Hepatocyte (in vitro differentiated cells): ENCODE measurements at regions not wholly inside any gene's neighbourhood (a gene's known extent, or its start where the extent isn't known, plus 50 kb on each side); places are given as distances from the start of the nearest gene placed in this dataset.
A peak's percentile ranks its signal among the peaks of the same experiment; 100 is the strongest.
"Not testable (repeated sequence)": the region's sequence is repeated elsewhere in the genome, so short reads cannot be mapped to it uniquely, and the experiment has no call there.

ENCODE experiments used
- DNase-seq: peaks from one replicate; pipeline ENCODE4 v3.0.0-alpha.2; 2016; ENCODE audit warnings: low spot score
- H2AFZ ChIP-seq: fragments of 200-600 bp; sonication (generic); 2 replicates; pipeline ENCODE4 v1.6.0; 2016; ENCODE audit warnings: antibody characterized with exemption, mild to moderate bottlenecking
- H3K27ac ChIP-seq: fragments of 200-600 bp; sonication (generic); 2 replicates; pipeline ENCODE4 v1.5.1; 2016; ENCODE audit warnings: mild to moderate bottlenecking
- H3K27me3 ChIP-seq: fragments of 200-600 bp; sonication (generic); 2 replicates; pipeline ENCODE4 v1.6.1; 2016
- H3K36me3 ChIP-seq: fragments of 200-600 bp; sonication (generic); replicated peaks from 2 replicates; pipeline ENCODE4 v1.5.1; 2016; ENCODE audit warnings: low read depth; ENCODE audit not compliant: insufficient read depth
- H3K4me1 ChIP-seq: fragments of 200-600 bp; sonication (generic); 2 replicates; pipeline ENCODE4 v1.5.1; 2016; ENCODE audit warnings: mild to moderate bottlenecking, moderate library complexity; ENCODE audit not compliant: insufficient read depth
- H3K4me2 ChIP-seq: fragments of 200-600 bp; sonication (generic); 2 replicates; pipeline ENCODE4 v1.6.0; 2016
- H3K4me3 ChIP-seq: fragments of 200-600 bp; sonication (generic); 2 replicates; pipeline ENCODE4 v1.5.1; 2016; ENCODE audit warnings: mild to moderate bottlenecking
- H3K79me2 ChIP-seq: fragments of 200-600 bp; sonication (generic); 2 replicates; pipeline ENCODE4 v1.6.0; 2017; ENCODE audit warnings: mild to moderate bottlenecking
- H3K9me2 ChIP-seq: fragments of 200-600 bp; sonication (generic); replicated peaks from 2 replicates; pipeline ENCODE4 v1.6.0; 2017; ENCODE audit warnings: mild to moderate bottlenecking; ENCODE audit not compliant: insufficient read depth
- H3K9me3 ChIP-seq: fragments of 200-600 bp; sonication (generic); 2 replicates; pipeline ENCODE4 v1.5.1; 2016; ENCODE audit warnings: low read depth, mild to moderate bottlenecking
- H4K20me1 ChIP-seq: fragments of 200-600 bp; sonication (generic); 2 replicates; pipeline ENCODE4 v1.6.0; 2016; ENCODE audit warnings: mild to moderate bottlenecking; ENCODE audit not compliant: insufficient read depth, poor library complexity, severe bottlenecking
- EZH2 ChIP-seq: fragments of 200-600 bp; sonication (generic); IDR thresholded peaks from 2 replicates; pipeline ENCODE4 v1.6.1; 2016; ENCODE audit warnings: antibody characterized with exemption, mild to moderate bottlenecking, borderline replicate concordance
- EZH2phosphoT487 ChIP-seq: fragments of 200-600 bp; sonication (generic); IDR thresholded peaks from one replicate; pipeline ENCODE4 v1.6.1; 2018; ENCODE audit warnings: antibody characterized with exemption, mild to moderate bottlenecking, low read depth, moderate library complexity; ENCODE audit not compliant: unreplicated experiment, severe bottlenecking
- WGBS: methylation state at CpG from one replicate; pipeline ENCODE4 v1.1.6; 2016; ENCODE audit warnings: low lambda C conversion rate; ENCODE audit errors: missing lambda C conversion rate; 5-methylcytosine and 5-hydroxymethylcytosine counted together
- TF ChIP-seq, protein P1 (sequence below): fragments of 200-600 bp; sonication (generic); IDR thresholded peaks from 2 replicates; pipeline ENCODE4 v1.5.1; 2016; ENCODE audit warnings: antibody characterized with exemption, mild to moderate bottlenecking; ENCODE audit not compliant: poor library complexity

- Histone ChIP-seq H2AFZ (no peak overlapping the region), H3K9me3 (no peaks in the 10 kb centered on the region), H3K79me2 (no peaks in the 10 kb centered on the region), H3K27me3 (no peaks in the 10 kb centered on the region), H3K4me3 (no peak overlapping the region), H3K9me2 (no peaks in the 10 kb centered on the region), H3K4me1 (peaks cover 9% of the 10 kb centered on the region), H3K36me3 (no peaks in the 10 kb centered on the region), H3K27ac (peak overlapping the region; percentile 54), H3K4me2 (peak overlapping the region; percentile 52), H4K20me1 (no peaks in the 10 kb centered on the region)
- 75% methylated on average over 2 of the region's 2 CpGs for WGBS
- no peak for TF ChIP-seq EZH2phosphoT487
- TF ChIP-seq, protein P1, sequence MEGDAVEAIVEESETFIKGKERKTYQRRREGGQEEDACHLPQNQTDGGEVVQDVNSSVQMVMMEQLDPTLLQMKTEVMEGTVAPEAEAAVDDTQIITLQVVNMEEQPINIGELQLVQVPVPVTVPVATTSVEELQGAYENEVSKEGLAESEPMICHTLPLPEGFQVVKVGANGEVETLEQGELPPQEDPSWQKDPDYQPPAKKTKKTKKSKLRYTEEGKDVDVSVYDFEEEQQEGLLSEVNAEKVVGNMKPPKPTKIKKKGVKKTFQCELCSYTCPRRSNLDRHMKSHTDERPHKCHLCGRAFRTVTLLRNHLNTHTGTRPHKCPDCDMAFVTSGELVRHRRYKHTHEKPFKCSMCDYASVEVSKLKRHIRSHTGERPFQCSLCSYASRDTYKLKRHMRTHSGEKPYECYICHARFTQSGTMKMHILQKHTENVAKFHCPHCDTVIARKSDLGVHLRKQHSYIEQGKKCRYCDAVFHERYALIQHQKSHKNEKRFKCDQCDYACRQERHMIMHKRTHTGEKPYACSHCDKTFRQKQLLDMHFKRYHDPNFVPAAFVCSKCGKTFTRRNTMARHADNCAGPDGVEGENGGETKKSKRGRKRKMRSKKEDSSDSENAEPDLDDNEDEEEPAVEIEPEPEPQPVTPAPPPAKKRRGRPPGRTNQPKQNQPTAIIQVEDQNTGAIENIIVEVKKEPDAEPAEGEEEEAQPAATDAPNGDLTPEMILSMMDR, result no peak
- TF ChIP-seq EZH2, result no peak
- DNase-seq, result no peak
These were observed 139.4 kb upstream of the PHYHIPL start for GRCh38 chr10:59037018-59037389.

DNA sequence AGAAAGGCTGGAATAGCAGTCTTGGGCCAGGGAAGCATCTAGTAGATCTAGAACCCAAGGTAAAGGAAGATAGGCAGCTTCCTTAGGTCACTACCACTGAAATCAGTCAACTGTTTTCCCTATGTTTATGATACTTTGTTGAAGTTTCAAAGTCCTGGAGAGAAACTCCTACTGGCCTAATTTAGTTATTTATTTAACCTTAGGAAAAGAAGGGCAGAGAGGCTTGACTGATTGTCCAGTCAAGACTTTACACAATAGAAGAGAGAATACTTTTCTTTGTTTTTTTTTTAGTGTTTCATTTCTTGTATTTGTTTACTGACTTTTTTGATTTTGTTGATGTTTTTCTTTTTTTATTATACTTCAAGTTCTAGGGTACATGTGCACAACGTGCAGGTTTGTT lies 138.9 kb upstream of the PHYHIPL start:
- DNase-seq, result no peak
- TF ChIP-seq EZH2, result no peak
- no peak for TF ChIP-seq EZH2phosphoT487
- TF ChIP-seq, protein P1, result no peak
- H3K4me3 ChIP-seq, result no peak overlapping the region
- peak overlapping the region; percentile 54 for H3K27ac ChIP-seq
- H4K20me1 ChIP-seq, result no peaks in the 10 kb centered on the region
- peaks cover 9% of the 10 kb centered on the region for H3K4me1 ChIP-seq
- 82% methylated on average over 1 of the region's 1 CpG for WGBS
- no peak overlapping the region for H3K4me2 ChIP-seq
- H3K9me2 ChIP-seq, result no peaks in the 10 kb centered on the region
- H3K79me2 ChIP-seq, result no peaks in the 10 kb centered on the region
- no peaks in the 10 kb centered on the region for H3K9me3 ChIP-seq
- H3K36me3 ChIP-seq, result no peaks in the 10 kb centered on the region
- no peak overlapping the region for H2AFZ ChIP-seq
- no peaks in the 10 kb centered on the region for H3K27me3 ChIP-seq

- H3K79me2 ChIP-seq, H3K4me1 ChIP-seq, H3K9me3 ChIP-seq, H3K4me3 ChIP-seq, H2AFZ ChIP-seq, H3K9me2 ChIP-seq, H3K36me3 ChIP-seq, H3K27me3 ChIP-seq, H3K4me2 ChIP-seq, H3K27ac ChIP-seq, H4K20me1 ChIP-seq, DNase-seq: not testable (repeated sequence)
- WGBS, result 60% methylated on average over 8 of the region's 8 CpGs
These were observed 133.1 kb upstream of the PHYHIPL start for GRCh38 chr10:59043358-59043757.

GRCh38 chr10:59047180-59047579 lies 129.3 kb upstream of the PHYHIPL start:
- Histone ChIP-seq H3K79me2 (no peaks in the 10 kb centered on the region), H3K4me2 (no peak overlapping the region), H2AFZ (no peak overlapping the region), H3K27ac (no peak overlapping the region), H3K36me3 (no peaks in the 10 kb centered on the region), H3K9me3 (no peaks in the 10 kb centered on the region), H3K4me1 (no peaks in the 10 kb centered on the region), H3K27me3 (no peaks in the 10 kb centered on the region), H4K20me1 (no peaks in the 10 kb centered on the region), H3K4me3 (no peak overlapping the region), H3K9me2 (no peaks in the 10 kb centered on the region)
- WGBS, result 90% methylated on average over 4 of the region's 4 CpGs
- DNase-seq, result no peak
- TF ChIP-seq EZH2 (no peak), EZH2phosphoT487 (no peak)
- TF ChIP-seq, protein P1, result no peak
